Endothelial cell of hepatic sinusoid (primary cell): ENCODE measurements at regions not wholly inside any gene's neighbourhood (a gene's known extent, or its start where the extent isn't known, plus 50 kb on each side); places are given as distances from the start of the nearest gene placed in this dataset.

ENCODE experiments used
- in situ Hi-C: cut with HindIII; loops from 2 replicates; pipeline ENCODE4 v1.10.0; 2017; ENCODE audit warnings: low sequenced_read_pairs

GRCh38 chr3:168212664-168213285 is 117.1 kb upstream of the GOLIM4 start:
- in situ Hi-C loops: no loop called here

- in situ Hi-C loops: no loop called here
Measured at GRCh38 chr3:168205451-168205850, 109.7 kb upstream of the GOLIM4 start.

DNA sequence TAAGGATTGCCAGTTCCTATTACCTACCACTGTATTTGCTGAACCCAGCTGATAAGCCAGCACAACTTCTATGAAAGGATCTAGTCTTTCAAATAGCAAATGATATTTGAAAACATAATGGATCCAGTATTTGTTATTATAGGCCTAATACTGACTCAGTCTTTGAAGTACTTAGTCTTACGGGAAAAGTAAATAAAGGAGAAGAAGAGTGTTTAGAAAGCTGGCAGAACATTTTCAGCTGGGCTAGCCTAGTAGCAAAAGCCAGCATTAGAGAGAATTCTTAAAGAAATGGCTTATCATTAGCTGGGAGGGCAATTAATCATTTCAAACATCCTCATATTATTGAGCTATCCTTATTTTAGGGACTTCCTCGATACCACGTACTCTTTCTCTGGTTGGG is 101.4 kb upstream of the GOLIM4 start:
- in situ Hi-C loops: no loop called here

GRCh38 chr3:168191856-168192255 is 96.1 kb upstream of the GOLIM4 start:
- in situ Hi-C loops: no loop called here

DNA sequence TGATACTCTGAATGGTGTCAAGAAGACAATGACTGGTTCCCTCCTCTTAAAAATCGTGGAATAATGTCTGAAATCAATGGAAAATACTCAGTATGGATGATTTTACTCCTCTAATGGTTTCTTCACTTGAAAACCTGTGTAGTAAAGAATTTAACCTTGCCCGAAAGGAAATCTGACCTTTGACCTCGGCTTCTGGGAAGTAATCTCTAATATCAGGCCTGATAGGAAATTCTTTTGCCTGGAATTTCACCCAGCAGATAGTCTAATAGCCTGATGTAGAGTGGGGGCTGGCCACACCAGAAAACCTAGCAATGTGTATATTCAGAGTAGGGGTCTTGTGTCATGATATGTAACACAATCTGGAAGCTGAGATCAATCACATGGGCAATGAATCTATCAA is 91.5 kb upstream of the GOLIM4 start:
- in situ Hi-C loops: no loop called here

DNA sequence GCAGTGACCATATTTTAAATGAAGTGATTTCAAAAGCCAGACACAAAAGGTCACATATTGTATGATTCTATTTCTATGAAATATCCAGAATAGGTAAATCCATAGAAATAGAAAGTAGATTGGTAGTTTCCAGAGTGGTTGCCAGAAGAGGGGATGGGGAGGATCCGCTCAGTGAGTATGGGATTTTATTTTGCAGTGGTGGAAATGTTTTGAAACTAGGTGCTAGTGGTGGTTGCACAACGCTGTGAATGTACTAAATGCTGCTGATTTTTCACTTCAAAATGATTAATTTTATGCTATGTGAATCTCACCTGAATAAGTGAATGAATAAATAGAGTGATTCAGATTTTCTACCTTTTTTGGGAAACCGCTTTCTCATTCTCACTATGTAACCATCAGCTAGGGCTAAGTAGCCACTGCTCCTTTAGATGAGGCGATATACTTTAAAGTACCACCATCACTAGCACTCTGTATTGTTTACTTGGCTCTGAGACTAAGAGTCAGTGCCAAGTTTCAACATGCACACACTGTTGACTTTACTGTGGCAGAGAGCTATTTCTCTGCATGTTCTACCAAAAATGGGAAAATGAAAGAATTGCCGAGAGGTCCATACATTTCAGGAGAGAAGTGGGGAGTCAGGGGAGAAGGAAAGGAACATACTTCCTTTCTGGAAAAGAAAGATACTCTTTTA is 90.7 kb upstream of the GOLIM4 start:
- in situ Hi-C loops: no loop called here

DNA sequence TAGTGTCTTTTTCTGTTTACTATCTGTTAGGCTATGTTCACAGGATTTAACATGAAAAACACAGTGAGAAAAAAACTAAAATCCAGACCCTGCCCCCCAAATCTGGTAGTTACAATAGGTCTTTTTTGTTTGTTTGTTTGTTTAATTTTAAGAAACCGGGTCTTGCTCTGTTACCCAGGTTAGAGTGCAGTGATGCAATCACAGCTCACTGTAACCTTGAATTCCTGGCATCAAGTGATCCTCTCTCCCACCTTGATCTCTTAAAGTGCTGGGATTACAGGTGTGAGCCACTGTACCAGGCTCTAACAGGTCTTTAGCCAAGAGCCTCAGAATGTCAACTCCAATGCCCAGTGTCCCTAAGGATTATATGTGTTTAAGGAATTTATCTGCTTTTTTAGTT is 88.0 kb upstream of the GOLIM4 start:
- in situ Hi-C loops: no loop called here

DNA sequence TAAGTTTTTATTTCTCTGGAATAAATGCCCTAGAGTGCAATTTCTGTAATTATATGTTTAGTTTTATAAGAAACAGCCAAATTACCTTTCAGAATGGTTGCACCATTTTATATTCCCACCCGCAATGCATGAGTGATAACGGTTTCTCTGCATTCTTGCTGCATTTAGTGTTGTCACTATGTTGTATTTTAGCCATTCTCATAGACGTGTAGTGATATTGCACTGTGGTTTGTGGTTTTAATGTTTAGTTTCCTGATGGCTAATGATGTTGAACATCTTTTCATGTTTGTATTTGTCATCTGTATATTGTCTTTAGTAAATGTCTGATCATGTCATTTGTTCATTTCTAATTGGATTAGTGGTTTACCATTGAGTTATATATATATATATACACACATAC is 73.0 kb upstream of the GOLIM4 start:
- in situ Hi-C loops: loop anchor here (5.0 to 10.0 kb wide), 2 partner anchors 99 to 124 kb away; no protein-coding TSS in a partner anchor

GRCh38 chr3:168165390-168166269 is 69.9 kb upstream of the GOLIM4 start:
- in situ Hi-C loops: loop anchor here (5.0 to 10.0 kb wide), 2 partner anchors 102 to 121 kb away; no protein-coding TSS in a partner anchor

DNA sequence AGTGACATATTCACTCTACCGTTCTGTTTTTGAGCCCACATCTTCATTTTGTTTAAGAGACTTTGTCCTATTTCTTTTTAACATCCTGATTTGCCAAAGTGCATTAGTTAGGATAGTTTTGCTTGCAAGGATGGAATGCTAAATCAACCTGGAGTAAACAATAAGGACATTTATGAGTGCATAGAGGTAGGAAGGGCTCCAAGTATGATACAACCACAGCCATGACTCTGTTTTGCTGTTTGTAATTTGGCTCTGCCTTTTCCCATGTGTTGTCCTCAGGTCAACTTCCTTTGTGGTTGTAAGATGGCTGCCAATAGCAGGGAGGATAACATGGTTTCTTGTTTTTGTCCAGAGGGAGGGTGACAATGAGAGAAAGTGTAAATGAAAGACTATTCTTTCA is 66.4 kb upstream of the GOLIM4 start:
- in situ Hi-C loops: loop anchor here (10.0 kb wide), 1 partner anchor 117 kb away; no protein-coding TSS in a partner anchor

GRCh38 chr3:168161696-168162095 is 66.0 kb upstream of the GOLIM4 start:
- in situ Hi-C loops: loop anchor here (10.0 kb wide), 1 partner anchor 117 kb away; no protein-coding TSS in a partner anchor

DNA sequence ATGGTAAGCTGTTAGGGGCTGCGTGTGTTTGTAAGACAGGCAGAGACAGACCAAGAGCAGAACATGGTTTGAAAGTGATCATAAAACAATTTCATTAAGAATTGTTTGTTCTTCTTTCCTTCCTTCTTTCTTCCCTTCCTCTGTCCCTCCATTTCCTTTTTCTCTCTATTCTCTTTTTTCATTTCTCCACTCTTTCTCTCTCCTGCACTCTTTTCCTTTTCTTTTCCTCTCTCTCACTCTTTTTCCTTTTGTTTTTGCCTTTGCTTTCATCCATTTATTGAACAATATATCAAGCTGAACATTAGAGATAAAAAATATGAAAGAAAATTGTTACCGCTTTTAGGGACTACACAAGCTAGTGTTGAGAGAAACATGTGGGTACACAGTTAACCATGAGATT is 62.2 kb upstream of the GOLIM4 start:
- in situ Hi-C loops: no loop called here

DNA sequence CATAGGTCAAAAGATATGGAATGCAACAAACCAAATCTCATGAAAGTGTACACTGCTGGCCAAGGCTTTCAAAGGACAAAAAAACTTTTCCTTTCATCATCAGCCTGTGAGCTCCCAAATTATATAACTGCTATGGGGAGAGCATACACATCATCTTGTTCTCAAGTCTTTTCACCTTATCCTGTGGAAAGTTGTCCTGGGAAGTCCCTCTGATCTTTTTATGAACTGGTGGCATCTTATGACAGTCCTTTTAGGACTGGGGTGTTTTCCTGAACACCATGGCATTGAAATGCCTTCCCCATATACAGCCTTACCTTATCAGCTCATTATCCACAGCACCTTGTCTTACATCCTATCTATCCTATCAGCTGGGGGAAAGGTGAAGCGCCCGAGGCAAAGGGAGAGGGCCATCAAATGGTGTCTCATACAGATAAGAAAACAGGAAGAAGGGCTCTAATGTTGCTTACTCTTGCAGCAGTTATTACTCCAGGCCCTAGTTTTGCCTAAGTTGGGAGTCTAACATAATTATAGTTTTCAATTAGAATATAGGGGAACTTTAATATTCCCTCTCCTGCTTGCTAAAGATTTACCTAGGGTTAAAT is 61.5 kb upstream of the GOLIM4 start:
- in situ Hi-C loops: no loop called here

DNA sequence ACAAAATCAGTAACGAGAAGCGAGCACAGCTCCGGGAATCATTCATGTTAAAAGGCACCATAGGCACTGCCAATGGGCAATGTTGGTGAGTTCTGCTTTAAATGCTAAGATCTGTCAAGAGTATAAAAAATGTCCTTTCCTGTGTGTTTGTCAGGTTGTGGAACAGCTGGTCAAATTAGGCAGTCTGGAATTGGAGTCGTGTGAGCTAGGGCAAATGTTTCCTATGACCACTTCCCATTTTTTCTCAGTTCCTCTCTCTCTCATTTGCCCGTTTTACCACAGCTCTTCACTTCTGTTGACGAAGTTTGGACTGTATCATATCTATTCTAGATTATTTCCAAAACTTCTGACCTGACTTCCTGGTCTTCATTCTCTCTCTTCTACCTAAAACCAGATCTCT is 60.8 kb upstream of the GOLIM4 start:
- in situ Hi-C loops: no loop called here

GRCh38 chr3:168155303-168155702 is 59.6 kb upstream of the GOLIM4 start:
- in situ Hi-C loops: no loop called here

GRCh38 chr3:168154089-168154488 is 58.4 kb upstream of the GOLIM4 start:
- in situ Hi-C loops: no loop called here

GRCh38 chr3:168152149-168152548 is 56.4 kb upstream of the GOLIM4 start:
- in situ Hi-C loops: no loop called here
